Muscle of leg (tissue), 3 donors: ENCODE measurements at regions not wholly inside any gene's neighbourhood (a gene's known extent, or its start where the extent isn't known, plus 50 kb on each side); places are given as distances from the start of the nearest gene placed in this dataset.
A peak's percentile ranks its signal among the peaks of the same experiment; 100 is the strongest.

Source experiments
- DNase-seq: peaks from one replicate; pipeline ENCODE4 v3.0.0; 2013
- H3K27ac ChIP-seq: one replicate; pipeline ENCODE4 v1.5.1; 2013; ENCODE audit warnings: mild to moderate bottlenecking, low read length, control low read depth
- H3K27me3 ChIP-seq: one replicate; pipeline ENCODE4 v1.6.1; 2013; ENCODE audit warnings: low read length; ENCODE audit not compliant: control insufficient read depth, insufficient read depth
- H3K36me3 ChIP-seq: one replicate; pipeline ENCODE4 v1.6.1; 2013; ENCODE audit warnings: low read length; ENCODE audit not compliant: control insufficient read depth, insufficient read depth
- H3K4me1 ChIP-seq: one replicate; pipeline ENCODE4 v1.6.1; 2013; ENCODE audit warnings: low read length; ENCODE audit not compliant: control insufficient read depth, insufficient read depth
- H3K4me3 ChIP-seq: one replicate; pipeline ENCODE4 v1.5.1; 2013; ENCODE audit warnings: low read length, control low read depth
- H3K9me3 ChIP-seq: replicated peaks from 2 replicates; pipeline ENCODE4 v1.6.1; 2013; ENCODE audit warnings: low read depth, low read length; ENCODE audit not compliant: control insufficient read depth
- WGBS: methylation state at CpG from one replicate; pipeline ENCODE4 v1.1.5; 2013; ENCODE audit warnings: missing lambda C conversion rate; ENCODE audit not compliant: insufficient coverage; 5-methylcytosine and 5-hydroxymethylcytosine counted together

GRCh38 chr20:23198815-23199214, 112.7 kb upstream of the CD93 start:
- no peak overlapping the region for H3K4me3 ChIP-seq
- peaks cover 3% of the 10 kb centered on the region for H3K9me3 ChIP-seq
- H3K36me3 ChIP-seq = no peaks in the 10 kb centered on the region
- H3K4me1 ChIP-seq = peaks cover 19% of the 10 kb centered on the region
- no peaks in the 10 kb centered on the region for H3K27me3 ChIP-seq
- no peak overlapping the region for H3K27ac ChIP-seq
- no peak for DNase-seq

GRCh38 chr20:23197836-23198235, 111.7 kb upstream of the CD93 start:
- Histone ChIP-seq H3K4me1 (peaks cover 19% of the 10 kb centered on the region), H3K27me3 (no peaks in the 10 kb centered on the region), H3K9me3 (peaks cover 3% of the 10 kb centered on the region), H3K4me3 (no peak overlapping the region), H3K27ac (no peak overlapping the region), H3K36me3 (no peaks in the 10 kb centered on the region)
- no peak for DNase-seq
- WGBS = no CpG with 5 or more reads among the region's 4 CpGs

DNA sequence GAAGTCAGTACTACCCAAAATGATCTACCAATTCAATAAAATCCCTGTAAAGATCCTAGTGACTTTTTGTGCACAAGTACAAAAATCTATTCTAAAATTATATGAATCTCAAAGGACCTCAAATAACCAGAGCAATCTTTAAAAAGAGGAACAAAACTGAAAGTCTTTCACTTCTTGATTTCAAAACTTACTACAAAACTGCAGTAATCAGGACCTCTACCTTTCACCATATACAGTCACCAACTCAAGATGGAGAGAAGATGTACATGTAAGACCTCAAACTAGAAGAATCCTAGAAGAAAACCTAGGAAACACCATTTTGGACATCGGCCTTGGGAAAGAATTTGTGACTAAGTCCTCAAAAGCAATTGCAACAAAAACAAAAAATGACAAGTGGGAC, 109.5 kb upstream of the CD93 start:
- H3K27me3 ChIP-seq = no peaks in the 10 kb centered on the region
- H3K36me3 ChIP-seq = no peaks in the 10 kb centered on the region
- no peak overlapping the region for H3K27ac ChIP-seq
- WGBS = no CpG with 5 or more reads among the region's 1 CpG
- peaks cover 10% of the 10 kb centered on the region for H3K4me1 ChIP-seq
- H3K9me3 ChIP-seq = peaks cover 3% of the 10 kb centered on the region
- no peak overlapping the region for H3K4me3 ChIP-seq
- no peak for DNase-seq

- Histone ChIP-seq H3K4me3 (no peak overlapping the region), H3K36me3 (no peaks in the 10 kb centered on the region), H3K27me3 (no peaks in the 10 kb centered on the region), H3K27ac (no peak overlapping the region), H3K9me3 (peaks cover 3% of the 10 kb centered on the region), H3K4me1 (peaks cover 10% of the 10 kb centered on the region)
- 60% methylated on average over 2 of the region's 5 CpGs for WGBS
- peak; percentile 62 for DNase-seq
Measured at GRCh38 chr20:23193801-23194384, 107.8 kb upstream of the CD93 start.

- H3K4me1 ChIP-seq = peaks cover 16% of the 10 kb centered on the region
- peaks cover 3% of the 10 kb centered on the region for H3K9me3 ChIP-seq
- DNase-seq = no peak
- no peak overlapping the region for H3K4me3 ChIP-seq
- H3K27me3 ChIP-seq = no peaks in the 10 kb centered on the region
- no peaks in the 10 kb centered on the region for H3K36me3 ChIP-seq
- 100% methylated on average over 2 of the region's 3 CpGs for WGBS
- no peak overlapping the region for H3K27ac ChIP-seq
Measured at GRCh38 chr20:23192469-23192868, 106.3 kb upstream of the CD93 start.

DNA sequence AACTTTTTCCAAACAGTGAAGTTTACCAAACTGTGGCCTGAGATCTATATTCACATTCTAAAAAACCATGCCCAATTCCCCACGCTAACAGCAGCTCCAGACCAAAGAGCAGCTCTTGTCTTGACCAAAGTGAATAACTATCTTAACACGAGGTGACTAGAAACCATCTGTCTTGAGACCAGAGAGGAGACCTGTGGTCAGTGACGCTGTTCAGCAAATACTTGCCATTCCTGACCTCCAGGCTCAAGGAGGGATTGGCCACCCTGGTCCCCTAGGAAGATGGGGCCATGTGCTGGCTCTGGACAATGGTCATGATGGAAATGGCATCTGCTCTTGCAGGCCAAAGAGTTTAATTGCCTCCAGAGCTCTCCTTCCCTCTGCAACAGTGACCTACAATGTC, 104.4 kb upstream of the CD93 start:
- WGBS = 67% methylated on average over 3 of the region's 3 CpGs
- H3K4me3 ChIP-seq = no peak overlapping the region
- no peak for DNase-seq
- no peak overlapping the region for H3K27ac ChIP-seq
- H3K36me3 ChIP-seq = no peaks in the 10 kb centered on the region
- H3K4me1 ChIP-seq = peaks cover 23% of the 10 kb centered on the region
- H3K27me3 ChIP-seq = no peaks in the 10 kb centered on the region
- no peaks in the 10 kb centered on the region for H3K9me3 ChIP-seq

DNA sequence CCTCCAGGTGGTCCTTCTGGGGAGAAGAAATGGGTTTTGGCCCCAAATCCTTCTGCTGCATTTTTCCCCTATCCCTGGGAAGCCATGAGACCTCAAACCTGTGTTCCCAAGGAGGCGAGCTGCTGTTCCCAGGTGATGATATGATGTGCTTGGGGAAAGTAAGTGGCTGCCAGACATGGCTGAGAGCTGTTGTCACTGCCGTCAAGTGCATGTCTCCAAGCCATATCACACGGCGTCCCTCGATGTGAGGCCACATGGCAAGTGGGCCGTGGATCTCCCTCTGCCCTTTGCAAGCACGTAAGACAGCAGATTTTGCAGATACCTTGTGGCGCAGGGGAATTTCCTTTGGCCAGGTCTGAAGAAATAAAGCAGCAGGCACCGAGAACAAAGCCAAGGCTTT, 103.7 kb upstream of the CD93 start:
- H3K27ac ChIP-seq = no peak overlapping the region
- no peaks in the 10 kb centered on the region for H3K27me3 ChIP-seq
- 70% methylated on average over 6 of the region's 9 CpGs for WGBS
- H3K9me3 ChIP-seq = no peaks in the 10 kb centered on the region
- H3K4me3 ChIP-seq = no peak overlapping the region
- H3K4me1 ChIP-seq = peaks cover 23% of the 10 kb centered on the region
- DNase-seq = no peak
- H3K36me3 ChIP-seq = no peaks in the 10 kb centered on the region

DNA sequence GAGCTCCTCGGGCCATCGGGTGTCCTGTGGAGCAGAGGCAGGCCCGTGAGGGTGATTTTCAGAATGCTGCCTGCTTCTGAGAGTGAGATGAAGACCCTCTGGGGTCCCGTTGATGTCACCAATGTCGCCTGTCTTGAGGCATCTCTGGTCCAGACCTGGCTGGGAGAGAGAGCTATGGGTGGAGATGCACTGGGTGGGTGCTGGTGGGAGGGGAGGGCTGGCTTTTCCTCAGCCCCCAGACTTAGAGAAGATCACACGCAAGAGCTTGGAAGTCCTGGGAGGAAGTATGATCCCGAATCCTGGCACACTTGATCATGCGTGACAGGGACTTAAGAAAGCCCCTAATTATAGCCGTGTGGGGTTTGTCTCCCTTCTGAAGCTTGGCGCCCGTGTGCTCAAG, 103.2 kb upstream of the CD93 start:
- H3K4me1 ChIP-seq = peaks cover 22% of the 10 kb centered on the region
- no peaks in the 10 kb centered on the region for H3K36me3 ChIP-seq
- 78% methylated on average over 11 of the region's 11 CpGs for WGBS
- no peaks in the 10 kb centered on the region for H3K27me3 ChIP-seq
- H3K27ac ChIP-seq = no peak overlapping the region
- no peaks in the 10 kb centered on the region for H3K9me3 ChIP-seq
- H3K4me3 ChIP-seq = no peak overlapping the region
- DNase-seq = no peak

GRCh38 chr20:23188377-23189169, 102.4 kb upstream of the CD93 start:
- no peak overlapping the region for H3K27ac ChIP-seq
- H3K9me3 ChIP-seq = no peaks in the 10 kb centered on the region
- no peaks in the 10 kb centered on the region for H3K27me3 ChIP-seq
- 100% methylated on average over 3 of the region's 3 CpGs for WGBS
- no peak overlapping the region for H3K4me3 ChIP-seq
- peaks cover 16% of the 10 kb centered on the region for H3K4me1 ChIP-seq
- no peak for DNase-seq
- H3K36me3 ChIP-seq = no peaks in the 10 kb centered on the region

DNA sequence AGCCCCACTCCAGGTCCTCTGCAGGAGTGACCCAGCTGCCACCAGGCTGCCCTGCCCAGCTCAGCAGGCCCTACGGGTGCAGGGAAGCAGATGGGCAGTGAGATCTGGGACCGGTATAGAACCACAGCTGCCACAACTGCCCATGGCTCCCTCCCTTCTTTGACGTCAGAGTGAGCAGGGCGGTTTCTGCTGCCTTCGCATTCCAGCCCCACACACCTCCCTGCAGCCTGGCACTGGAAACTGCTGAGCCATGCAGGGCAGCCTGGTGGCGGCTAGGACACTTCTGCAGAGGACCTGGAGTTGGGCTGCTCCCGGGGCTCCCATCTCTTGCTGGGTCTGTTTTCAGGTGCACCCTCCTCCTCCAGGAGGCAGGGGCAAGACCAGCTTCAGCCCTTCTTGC, 101.6 kb upstream of the CD93 start:
- H3K36me3 ChIP-seq = no peaks in the 10 kb centered on the region
- no peaks in the 10 kb centered on the region for H3K9me3 ChIP-seq
- WGBS = 65% methylated on average over 5 of the region's 7 CpGs
- peaks cover 13% of the 10 kb centered on the region for H3K4me1 ChIP-seq
- H3K27ac ChIP-seq = peak overlapping the region; percentile 13
- DNase-seq = peak; percentile 79
- no peaks in the 10 kb centered on the region for H3K27me3 ChIP-seq
- peak overlapping the region; percentile 8 for H3K4me3 ChIP-seq
